H9 (cell line): ENCODE measurements at regions not wholly inside any gene's neighbourhood (a gene's known extent, or its start where the extent isn't known, plus 50 kb on each side); places are given as distances from the start of the nearest gene placed in this dataset.
"Not testable (repeated sequence)": the region's sequence is repeated elsewhere in the genome, so short reads cannot be mapped to it uniquely, and the experiment has no call there.

Experiments used
- DNase-seq: peaks from one replicate; pipeline ENCODE4 v3.0.0-alpha.2; 2017
- H2AFZ ChIP-seq: one replicate; pipeline ENCODE4 v1.6.1; 2013; ENCODE audit warnings: mild to moderate bottlenecking, low read length, control low read depth, moderate library complexity
- H2AK5ac ChIP-seq: 2 replicates; pipeline ENCODE4 v1.6.1; 2013; ENCODE audit warnings: low read length, control low read depth, mixed read lengths; ENCODE audit not compliant: insufficient read length
- H2BK120ac ChIP-seq: one replicate; pipeline ENCODE4 v1.6.1; 2013; ENCODE audit warnings: low read depth, mild to moderate bottlenecking, low read length, control low read depth, inconsistent platforms; ENCODE audit not compliant: poor library complexity, severe bottlenecking
- H2BK12ac ChIP-seq: 2 replicates; pipeline ENCODE4 v1.6.1; 2013; ENCODE audit warnings: low read length, control low read depth, mixed read lengths, low read depth; ENCODE audit not compliant: insufficient read length
- H2BK15ac ChIP-seq: 2 replicates; pipeline ENCODE4 v1.6.1; 2013; ENCODE audit warnings: low read depth, low read length, control low read depth
- H2BK20ac ChIP-seq: one replicate; pipeline ENCODE4 v1.6.1; 2013; ENCODE audit warnings: low read depth, mild to moderate bottlenecking, low read length, control low read depth, inconsistent platforms; ENCODE audit not compliant: poor library complexity, severe bottlenecking
- H2BK5ac ChIP-seq: 2 replicates; pipeline ENCODE4 v1.6.1; 2013; ENCODE audit warnings: low read length, control low read depth, mixed read lengths; ENCODE audit not compliant: insufficient read length
- H3K14ac ChIP-seq: 2 replicates; pipeline ENCODE4 v1.6.1; 2013; ENCODE audit warnings: low read length, control low read depth; ENCODE audit not compliant: insufficient read depth
- H3K18ac ChIP-seq: 2 replicates; pipeline ENCODE4 v1.6.1; 2013; ENCODE audit warnings: low read depth, mild to moderate bottlenecking, mixed read lengths, low read length, control low read depth; ENCODE audit not compliant: insufficient read length
- H3K23ac ChIP-seq: 2 replicates; pipeline ENCODE4 v1.6.1; 2013; ENCODE audit warnings: low read length, control low read depth, mixed read lengths, low read depth; ENCODE audit not compliant: insufficient read length
- H3K23me2 ChIP-seq: 2 replicates; pipeline ENCODE4 v1.6.1; 2013; ENCODE audit warnings: low read depth, mild to moderate bottlenecking, mixed read lengths, low read length, control low read depth; ENCODE audit not compliant: insufficient read length, poor library complexity, severe bottlenecking
- H3K27ac ChIP-seq: 2 replicates; pipeline ENCODE4 v1.5.1; 2013; ENCODE audit warnings: low read length, control low read depth, mixed read lengths, low read depth; ENCODE audit not compliant: insufficient read length
- H3K27me3 ChIP-seq: 2 replicates; pipeline ENCODE4 v1.6.1; 2013; ENCODE audit warnings: low read length, control low read depth, inconsistent platforms; ENCODE audit not compliant: insufficient read depth
- H3K4ac ChIP-seq: 2 replicates; pipeline ENCODE4 v1.6.1; 2013; ENCODE audit warnings: low read depth, mild to moderate bottlenecking, control low read depth, inconsistent platforms, low read length, moderate library complexity
- H3K4me1 ChIP-seq: 2 replicates; pipeline ENCODE4 v1.6.1; 2013; ENCODE audit warnings: low read length, control low read depth, inconsistent platforms; ENCODE audit not compliant: insufficient read depth
- H3K4me2 ChIP-seq: 2 replicates; pipeline ENCODE4 v1.6.1; 2013; ENCODE audit warnings: low read length, control low read depth, mixed read lengths; ENCODE audit not compliant: insufficient read length, insufficient read depth
- H3K56ac ChIP-seq: 2 replicates; pipeline ENCODE4 v1.6.1; 2013; ENCODE audit warnings: low read depth, mild to moderate bottlenecking, mixed read lengths, low read length, control low read depth; ENCODE audit not compliant: insufficient read length
- H3K79me1 ChIP-seq: 2 replicates; pipeline ENCODE4 v1.6.1; 2013; ENCODE audit warnings: low read depth, mild to moderate bottlenecking, moderate library complexity, low read length, control low read depth, inconsistent platforms; ENCODE audit not compliant: insufficient read depth, poor library complexity, severe bottlenecking
- H3K79me2 ChIP-seq: 2 replicates; pipeline ENCODE4 v1.6.1; 2013; ENCODE audit warnings: low read length, control low read depth, inconsistent platforms; ENCODE audit not compliant: insufficient read depth
- H3K9ac ChIP-seq: 2 replicates; pipeline ENCODE4 v1.6.1; 2013; ENCODE audit warnings: low read length, control low read depth, mixed read lengths; ENCODE audit not compliant: insufficient read length; ENCODE audit errors: extremely low read depth
- H3K9me3 ChIP-seq: one replicate; pipeline ENCODE4 v1.6.1; 2013; ENCODE audit warnings: low read depth, low read length, inconsistent platforms; ENCODE audit not compliant: control insufficient read depth
- H3T11ph ChIP-seq: one replicate; pipeline ENCODE4 v1.6.1; 2013; ENCODE audit warnings: mild to moderate bottlenecking, low read length, control low read depth, inconsistent platforms
- H4K20me1 ChIP-seq: one replicate; pipeline ENCODE4 v1.6.1; 2013; ENCODE audit not compliant: control insufficient read depth, insufficient read length, insufficient read depth
- H4K5ac ChIP-seq: 2 replicates; pipeline ENCODE4 v1.6.1; 2013; ENCODE audit warnings: low read depth, mild to moderate bottlenecking, mixed read lengths, low read length, control low read depth; ENCODE audit not compliant: insufficient read length
- H4K8ac ChIP-seq: replicated peaks from 2 replicates; pipeline ENCODE4 v1.6.1; 2013; ENCODE audit warnings: low read length, control low read depth, mixed read lengths, low read depth; ENCODE audit not compliant: insufficient read length
- H4K91ac ChIP-seq: 2 replicates; pipeline ENCODE4 v1.6.1; 2013; ENCODE audit warnings: low read depth, mild to moderate bottlenecking, moderate library complexity, mixed read lengths, low read length, control low read depth; ENCODE audit not compliant: insufficient read length
- H3K27ac Mint-ChIP-seq, 3 experiments: 2 replicates in 2 of 3; 3 replicates in 1 of 3; pipeline ENCODE4 v1.8.0; 2020 to 2021; ENCODE audit warnings: mixed read lengths in 3 of 3, mild to moderate bottlenecking in 1 of 3, moderate library complexity in 1 of 3
- H3K27me3 Mint-ChIP-seq: 2 replicates; pipeline ENCODE4 v1.8.0; 2021; ENCODE audit warnings: low read depth, mild to moderate bottlenecking, moderate library complexity, mixed read lengths
- H3K36me3 Mint-ChIP-seq, 3 experiments: 2 replicates in 2 of 3; 3 replicates in 1 of 3; pipeline ENCODE4 v1.8.0; 2020 to 2021; ENCODE audit warnings: low read depth in 3 of 3, mixed read lengths in 3 of 3; ENCODE audit not compliant: insufficient read depth in 1 of 3
- H3K4me1 Mint-ChIP-seq, 2 experiments: 2 replicates each; pipeline ENCODE4 v1.8.0; 2020; ENCODE audit warnings: mixed read lengths in 2 of 2
- H3K4me3 Mint-ChIP-seq, 2 experiments: 2 replicates in 1 of 2; 3 replicates in 1 of 2; pipeline ENCODE4 v1.8.0; 2020 to 2021; ENCODE audit warnings: mild to moderate bottlenecking in 2 of 2, mixed read lengths in 2 of 2, moderate library complexity in 1 of 2
- H3K9me3 Mint-ChIP-seq, 2 experiments: 2 replicates in 1 of 2; 3 replicates in 1 of 2; pipeline ENCODE4 v1.8.0; 2020; ENCODE audit warnings: mild to moderate bottlenecking in 2 of 2, mixed read lengths in 2 of 2, moderate library complexity in 1 of 2
- WGBS: extraction: QIAGEN DNeasy Blood & Tissue Kit; methylation state at CpG from one replicate; pipeline ENCODE4 v1.1.7; 2013; ENCODE audit warnings: missing lambda C conversion rate, low lambda C conversion rate, mixed read lengths; ENCODE audit not compliant: insufficient read length; ENCODE audit errors: extremely low coverage; 5-methylcytosine and 5-hydroxymethylcytosine counted together

DNA sequence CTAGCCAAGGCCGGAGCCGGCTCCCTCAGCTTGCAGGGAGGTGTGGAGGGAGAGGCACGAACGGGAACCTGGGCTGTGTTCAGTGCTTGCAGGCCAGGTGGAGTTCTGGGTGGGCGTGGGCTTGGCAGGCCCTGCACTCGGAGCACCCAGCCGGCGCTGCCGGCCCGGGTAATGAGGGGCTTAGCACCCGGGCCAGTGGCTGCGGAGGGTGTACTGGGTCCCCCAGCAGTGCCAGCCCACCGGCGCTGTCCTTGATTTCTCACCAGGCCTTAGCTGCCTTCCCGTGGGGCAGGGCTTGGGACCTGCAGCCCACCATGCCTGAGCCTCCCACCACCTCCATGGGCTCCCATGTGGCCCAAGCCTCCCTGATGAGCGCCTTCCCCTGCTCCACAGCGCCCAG lies 430.5 kb upstream of the API5 start:
- H4K5ac ChIP-seq, H2BK120ac ChIP-seq, H3K79me1 ChIP-seq, H2AFZ ChIP-seq, H4K20me1 ChIP-seq, H2BK12ac ChIP-seq, H3K18ac ChIP-seq, H3K4me1 Mint-ChIP-seq, H2AK5ac ChIP-seq, H3K23me2 ChIP-seq, H3K4me2 ChIP-seq, H3K9me3 ChIP-seq, H3K56ac ChIP-seq, H3K27me3 ChIP-seq, H3T11ph ChIP-seq, H3K27ac Mint-ChIP-seq, H3K36me3 Mint-ChIP-seq, H3K9ac ChIP-seq, H2BK20ac ChIP-seq, H3K14ac ChIP-seq, H3K4ac ChIP-seq, H3K79me2 ChIP-seq, H4K91ac ChIP-seq, H3K23ac ChIP-seq, H3K4me3 Mint-ChIP-seq, DNase-seq, H2BK5ac ChIP-seq, H2BK15ac ChIP-seq, H3K4me1 ChIP-seq, H3K27me3 Mint-ChIP-seq, H4K8ac ChIP-seq, H3K27ac ChIP-seq: not testable (repeated sequence)
- H3K9me3 Mint-ChIP-seq = peaks cover 17 to 28% of the 10 kb centered on the region in 2 experiments; a peak in 3 of 5 replicates
- no CpG with 5 or more reads among the region's 17 CpGs for WGBS
